ENCODE measurements at regions not wholly inside any gene's neighbourhood (a gene's known extent, or its start where the extent isn't known, plus 50 kb on each side); places are given as distances from the start of the nearest gene placed in this dataset.

- no peak for TF ChIP-seq CTCF (IDR thresholded peaks at IDR 0.05; ENCODE audit: low read depth, low read length)
- Histone ChIP-seq H3K4me3 (ENCODE audit: low read depth, low read length) (no peak overlapping the region), H3K27me3 (ENCODE audit: control insufficient read depth, insufficient read depth, low read length) (no peaks in the 10 kb centered on the region), H3K9me3 (ENCODE audit: control insufficient read depth, insufficient read depth, low read length) (no peaks in the 10 kb centered on the region), H3K27ac (ENCODE audit: low read depth, low read length) (no peak overlapping the region)
- ChIA-PET CTCF (interaction anchor here (1.5 kb wide), 1 partner anchor 33 kb away, joined by 4 read pairs; no protein-coding TSS in a partner anchor), POLR2A (no interaction called here)
- no peak for DNase-seq (ENCODE audit: low read depth, low spot score)
Measured at GRCh38 chr1:221170171-221170570, 290.9 kb downstream of the HLX start.

GRCh38 chr1:221171768-221172167, 292.5 kb downstream of the HLX start:
- ChIA-PET POLR2A (no interaction called here), CTCF (interaction anchor here (1.0 kb wide), 2 partner anchors 92 to 298 kb away, joined by 3 read pairs; no protein-coding TSS in a partner anchor)
- no peak for DNase-seq (ENCODE audit: low read depth, low spot score)
- TF ChIP-seq CTCF (IDR thresholded peaks at IDR 0.05; ENCODE audit: low read depth, low read length) = no peak
- H3K9me3 ChIP-seq (ENCODE audit: control insufficient read depth, insufficient read depth, low read length) = no peaks in the 10 kb centered on the region
- no peak overlapping the region for H3K4me3 ChIP-seq (ENCODE audit: low read depth, low read length)
- H3K27me3 ChIP-seq (ENCODE audit: control insufficient read depth, insufficient read depth, low read length) = no peaks in the 10 kb centered on the region
- H3K27ac ChIP-seq (ENCODE audit: low read depth, low read length) = no peak overlapping the region

GRCh38 chr1:221172841-221173240, 293.6 kb downstream of the HLX start:
- ChIA-PET CTCF (interaction anchor here (0.9 kb wide), 1 partner anchor 9 kb away, joined by 3 read pairs; no protein-coding TSS in a partner anchor), POLR2A (no interaction called here)
- H3K9me3 ChIP-seq (ENCODE audit: control insufficient read depth, insufficient read depth, low read length) = no peaks in the 10 kb centered on the region
- no peak for DNase-seq (ENCODE audit: low read depth, low spot score)
- no peaks in the 10 kb centered on the region for H3K27me3 ChIP-seq (ENCODE audit: control insufficient read depth, insufficient read depth, low read length)
- no peak for TF ChIP-seq CTCF (IDR thresholded peaks at IDR 0.05; ENCODE audit: low read depth, low read length)
- no peak overlapping the region for H3K27ac ChIP-seq (ENCODE audit: low read depth, low read length)
- no peak overlapping the region for H3K4me3 ChIP-seq (ENCODE audit: low read depth, low read length)

GRCh38 chr1:221174330-221174993, 295.2 kb downstream of the HLX start:
- Histone ChIP-seq H3K4me3 (ENCODE audit: low read depth, low read length) (no peak overlapping the region), H3K27ac (ENCODE audit: low read depth, low read length) (no peak overlapping the region), H3K9me3 (ENCODE audit: control insufficient read depth, insufficient read depth, low read length) (no peaks in the 10 kb centered on the region), H3K27me3 (ENCODE audit: control insufficient read depth, insufficient read depth, low read length) (no peaks in the 10 kb centered on the region)
- TF ChIP-seq CTCF (IDR thresholded peaks at IDR 0.05; ENCODE audit: low read depth, low read length) = no peak
- ChIA-PET CTCF (interaction anchor here (1.4 to 2.0 kb wide), 3 partner anchors 9 to 301 kb away, joined by 3 to 9 read pairs (median 4); no protein-coding TSS in a partner anchor), POLR2A (no interaction called here)
- no peak for DNase-seq (ENCODE audit: low read depth, low spot score)

- TF ChIP-seq CTCF (IDR thresholded peaks at IDR 0.05; ENCODE audit: low read depth, low read length) = no peak
- no peak for DNase-seq (ENCODE audit: low read depth, low spot score)
- CTCF ChIA-PET = interaction anchor here (1.5 to 2.0 kb wide), 2 partner anchors 10 to 28 kb away, joined by 4 to 9 read pairs; no protein-coding TSS in a partner anchor
- H3K27me3 ChIP-seq (ENCODE audit: control insufficient read depth, insufficient read depth, low read length) = no peaks in the 10 kb centered on the region
- H3K27ac ChIP-seq (ENCODE audit: low read depth, low read length) = no peak overlapping the region
- no peaks in the 10 kb centered on the region for H3K9me3 ChIP-seq (ENCODE audit: control insufficient read depth, insufficient read depth, low read length)
- POLR2A ChIA-PET = no interaction called here
- H3K4me3 ChIP-seq (ENCODE audit: low read depth, low read length) = no peak overlapping the region
Measured at GRCh38 chr1:221175249-221175648, 296.0 kb downstream of the HLX start.

Measured in AG04450 (cell line).